IMR-90 (cell line): ENCODE measurements at regions not wholly inside any gene's neighbourhood (a gene's known extent, or its start where the extent isn't known, plus 50 kb on each side); places are given as distances from the start of the nearest gene placed in this dataset.

ENCODE experiments used
- ATAC-seq: fragments of 200-7000 bp; cut with Tn5 transposase; 2 replicates; pipeline ENCODE4 v1.9.1; 2020; ENCODE audit warnings: low read depth, mild to moderate bottlenecking, moderate library complexity
- BruUV-seq: library from RNA; stranded (reverse); fragments of 400-500 nt; replicated peaks from 2 replicates; lab custom pipeline; 2021; lab: Mats Ljungman, UMichigan
- CTCF ChIA-PET: fragments of 300-600 bp; formaldehyde crosslinking; extraction: SDS; loops from one replicate; lab custom pipeline; 2021; ENCODE audit warnings: antibody characterized with exemption; lab: Yijun Ruan, JAX
- POLR2A ChIA-PET: fragments of 300-600 bp; sonication (Branson Sonifier 250); formaldehyde crosslinking; loops from one replicate; lab custom pipeline; 2022; ENCODE audit warnings: antibody characterized with exemption; ENCODE audit not compliant: unreplicated experiment; lab: Charles Lee
- DNase-seq: peaks from one replicate; pipeline ENCODE4 v3.0.0; 2013
- H2AFZ ChIP-seq: replicated peaks from 2 replicates; pipeline ENCODE3; 2013; ENCODE audit warnings: low read length, mild to moderate bottlenecking; ENCODE audit not compliant: poor library complexity
- H2AK5ac ChIP-seq: 2 replicates; pipeline ENCODE4 v1.6.1; 2013; ENCODE audit warnings: low read depth, low read length, inconsistent platforms
- H2AK9ac ChIP-seq: replicated peaks from 2 replicates; pipeline ENCODE3; 2013; ENCODE audit warnings: mild to moderate bottlenecking, low read depth, low read length, moderate library complexity; ENCODE audit not compliant: poor library complexity
- H2BK120ac ChIP-seq: 2 replicates; pipeline ENCODE4 v1.6.1; 2013; ENCODE audit warnings: low read depth, low read length, inconsistent platforms
- H2BK15ac ChIP-seq: 3 replicates; pipeline ENCODE4 v1.6.1; 2013; ENCODE audit warnings: low read depth, low read length, inconsistent platforms
- H2BK20ac ChIP-seq: 2 replicates; pipeline ENCODE4 v1.6.1; 2013; ENCODE audit warnings: low read depth, mild to moderate bottlenecking, inconsistent platforms, low read length, moderate library complexity
- H2BK5ac ChIP-seq: 2 replicates; pipeline ENCODE4 v1.6.1; 2013; ENCODE audit warnings: mild to moderate bottlenecking, low read depth, low read length, inconsistent platforms; ENCODE audit not compliant: poor library complexity, severe bottlenecking
- H3K14ac ChIP-seq: replicated peaks from 2 replicates; pipeline ENCODE4 v1.6.1; 2013; ENCODE audit warnings: low read depth, low read length, inconsistent platforms
- H3K18ac ChIP-seq: 2 replicates; pipeline ENCODE4 v1.6.1; 2013; ENCODE audit warnings: low read depth, low read length, control low read depth
- H3K23ac ChIP-seq: 2 replicates; pipeline ENCODE4 v1.6.1; 2013; ENCODE audit warnings: low read depth, low read length, inconsistent platforms
- H3K27ac ChIP-seq: 2 replicates; pipeline ENCODE4 v1.5.1; 2013; ENCODE audit warnings: mild to moderate bottlenecking, control low read depth, low read length; ENCODE audit not compliant: insufficient read depth
- H3K27me3 ChIP-seq: 2 replicates; pipeline ENCODE4 v1.6.1; 2013; ENCODE audit warnings: low read length; ENCODE audit not compliant: control insufficient read depth, insufficient read depth
- H3K36me3 ChIP-seq: 2 replicates; pipeline ENCODE4 v1.6.1; 2013; ENCODE audit warnings: low read length, mixed read lengths; ENCODE audit not compliant: control insufficient read depth, insufficient read depth
- H3K4ac ChIP-seq: 2 replicates; pipeline ENCODE4 v1.6.1; 2013; ENCODE audit warnings: low read depth, low read length, inconsistent platforms
- H3K4me1 ChIP-seq: 2 replicates; pipeline ENCODE4 v1.6.1; 2013; ENCODE audit warnings: low read length, mixed read lengths; ENCODE audit not compliant: control insufficient read depth, insufficient read depth
- H3K4me2 ChIP-seq: 2 replicates; pipeline ENCODE4 v1.6.1; 2013; ENCODE audit warnings: low read depth, mild to moderate bottlenecking, control low read depth, low read length, moderate library complexity
- H3K4me3 ChIP-seq: 2 replicates; pipeline ENCODE4 v1.5.1; 2013; ENCODE audit warnings: low read depth, mild to moderate bottlenecking, control low read depth, low read length, moderate library complexity; ENCODE audit not compliant: insufficient read depth
- H3K56ac ChIP-seq: 2 replicates; pipeline ENCODE4 v1.6.1; 2013; ENCODE audit warnings: low read length, inconsistent platforms; ENCODE audit not compliant: insufficient read depth; ENCODE audit errors: extremely low read depth
- H3K79me1 ChIP-seq, 2 experiments: 2 replicates each; pipeline ENCODE4 v1.6.1; 2013; ENCODE audit warnings: low read length in 2 of 2, inconsistent platforms in 1 of 2, low read depth in 1 of 2
- H3K9ac ChIP-seq: 2 replicates; pipeline ENCODE4 v1.6.1; 2013; ENCODE audit warnings: low read depth, low read length, control low read depth
- H3K9me1 ChIP-seq: 2 replicates; pipeline ENCODE4 v1.6.1; 2013; ENCODE audit warnings: low read length, inconsistent platforms; ENCODE audit not compliant: insufficient read depth
- H3K9me3 ChIP-seq: 2 replicates; pipeline ENCODE4 v1.6.1; 2013; ENCODE audit warnings: low read length; ENCODE audit not compliant: control insufficient read depth, insufficient read depth
- H4K20me1 ChIP-seq: 2 replicates; pipeline ENCODE4 v1.6.1; 2013; ENCODE audit warnings: low read length, inconsistent platforms; ENCODE audit not compliant: insufficient read depth
- H4K5ac ChIP-seq: 2 replicates; pipeline ENCODE4 v1.6.1; 2013; ENCODE audit warnings: mild to moderate bottlenecking, low read depth, low read length, control low read depth
- H4K8ac ChIP-seq, 2 experiments: 2 replicates each; pipeline ENCODE4 v1.6.1; 2013; ENCODE audit warnings: low read depth in 2 of 2, low read length in 2 of 2, control low read depth in 1 of 2, inconsistent platforms in 1 of 2
- H4K91ac ChIP-seq: 2 replicates; pipeline ENCODE4 v1.6.1; 2013; ENCODE audit warnings: low read depth, low read length, inconsistent platforms; ENCODE audit not compliant: insufficient read depth
- BHLHE40 ChIP-seq: fragments of 150-350 bp; IDR thresholded peaks from 2 replicates; pipeline ENCODE4 v1.6.1; 2016; ENCODE audit warnings: mild to moderate bottlenecking, low read depth, low read length
- CHD1 ChIP-seq: IDR thresholded peaks from 2 replicates; pipeline ENCODE4 v1.6.1; 2012; ENCODE audit warnings: low read depth, low read length, improper control_type of control experiment
- MAZ ChIP-seq: IDR thresholded peaks from 2 replicates; pipeline ENCODE4 v1.6.1; 2012; ENCODE audit warnings: low read depth, mild to moderate bottlenecking, low read length, improper control_type of control experiment, moderate library complexity, borderline replicate concordance
- MXI1 ChIP-seq: IDR thresholded peaks from 2 replicates; pipeline ENCODE4 v1.6.1; 2012; ENCODE audit warnings: low read depth, mild to moderate bottlenecking, low read length, moderate library complexity, borderline replicate concordance
- NFE2L2 ChIP-seq: fragments of 150-350 bp; IDR thresholded peaks from 2 replicates; pipeline ENCODE4 v1.6.1; 2016; ENCODE audit warnings: low read depth, mild to moderate bottlenecking, low read length
- WGBS, 2 experiments: methylation state at CpG; one replicate each; pipeline versions ENCODE4 v1.1.5 to v1.1.7; 2013; ENCODE audit warnings: missing lambda C conversion rate in 2 of 2; ENCODE audit not compliant: insufficient read length in 1 of 2; ENCODE audit errors: extremely low coverage in 2 of 2; 5-methylcytosine and 5-hydroxymethylcytosine counted together
- dilution Hi-C: fragments of 300-500 bp; cut with HindIII; formaldehyde crosslinking; loops from one replicate; pipeline ENCODE4 v1.14.3; 2018; ENCODE audit warnings: low sequenced_read_pairs; ENCODE audit not compliant: unreplicated experiment
- in situ Hi-C: fragments of 300-500 bp; cut with MboI; formaldehyde crosslinking; loops from 3 replicates; pipeline ENCODE4 v1.14.3; 2019; ENCODE audit warnings: low sequenced_read_pairs, inconsistent platforms, mixed read lengths
- intact Hi-C: fragments of 100-400 bp; cut with micrococcal nuclease; formaldehyde crosslinking; loops from 2 replicates; pipeline ENCODE4 v1.10.0; 2022

DNA sequence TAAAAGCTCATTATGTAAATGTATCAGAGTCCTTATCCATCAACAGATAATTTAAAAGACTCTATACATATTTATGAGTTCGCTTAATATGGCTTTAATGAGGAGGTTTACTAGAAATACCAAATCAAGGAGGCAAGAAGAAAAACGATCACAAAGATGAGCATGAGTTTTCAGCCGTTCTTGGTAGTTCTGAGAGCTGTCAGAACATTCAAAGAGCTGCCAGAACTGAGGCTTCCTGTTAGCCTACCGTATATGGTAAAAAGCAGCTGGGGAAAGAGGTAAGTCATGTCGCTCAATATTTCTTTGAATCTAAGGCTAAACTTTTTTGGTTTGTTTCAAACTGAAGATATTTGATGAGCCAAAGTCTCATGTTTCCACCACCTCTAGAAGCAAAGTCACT, 115.3 kb upstream of the PLXNC1 start:
- no peak overlapping the region for H2BK20ac ChIP-seq
- H3K18ac ChIP-seq, result no peak overlapping the region
- 40% methylated on average over 3 of the region's 5 CpGs; no CpG with 5 or more reads in 1 of the 2 experiments for WGBS, 2 experiments
- H2AK9ac ChIP-seq, result no peak overlapping the region
- no peak overlapping the region for H3K4me2 ChIP-seq
- H4K91ac ChIP-seq, result no peak overlapping the region
- TF ChIP-seq MXI1, result no peak
- no peak for TF ChIP-seq NFE2L2
- no peak for TF ChIP-seq BHLHE40
- TF ChIP-seq CHD1, result no peak
- TF ChIP-seq MAZ, result no peak
- no peaks in the 10 kb centered on the region for H3K36me3 ChIP-seq
- ATAC-seq (no peak), DNase-seq (no peak)
- H3K4me1 ChIP-seq, result no peaks in the 10 kb centered on the region
- H3K9me1 ChIP-seq, result no peaks in the 10 kb centered on the region
- no peak overlapping the region for H3K27ac ChIP-seq
- no peaks in the 10 kb centered on the region for H4K20me1 ChIP-seq
- no peak overlapping the region for H3K14ac ChIP-seq
- H2AK5ac ChIP-seq, result no peak overlapping the region
- POLR2A ChIA-PET, result no interaction called here
- H2BK15ac ChIP-seq, result no peak overlapping the region
- H2BK120ac ChIP-seq, result no peak overlapping the region
- no TSS peak for BruUV-seq
- no peak overlapping the region for H3K4ac ChIP-seq
- peaks cover 3% of the 10 kb centered on the region for H3K27me3 ChIP-seq
- H3K79me1 ChIP-seq, result no peaks in the 10 kb centered on the region
- H3K9ac ChIP-seq, result no peak overlapping the region
- no peak overlapping the region for H4K8ac ChIP-seq
- no peak overlapping the region for H3K4me3 ChIP-seq
- H3K9me3 ChIP-seq, result no peaks in the 10 kb centered on the region
- H3K23ac ChIP-seq, result no peak overlapping the region
- intact Hi-C loops (no loop called here), dilution Hi-C loops (no loop called here), in situ Hi-C loops (no loop called here)
- H2BK5ac ChIP-seq, result no peak overlapping the region
- CTCF ChIA-PET, result no interaction called here
- H2AFZ ChIP-seq, result no peak overlapping the region
- H3K56ac ChIP-seq, result no peak overlapping the region
- H4K5ac ChIP-seq, result no peak overlapping the region
